HEK293 (cell line): ENCODE measurements at regions not wholly inside any gene's neighbourhood (a gene's known extent, or its start where the extent isn't known, plus 50 kb on each side); places are given as distances from the start of the nearest gene placed in this dataset.

Experiments used
- CTCF ChIA-PET: fragments of 350-600 bp; formaldehyde crosslinking; extraction: SDS; loops from one replicate; lab custom pipeline; 2021; ENCODE audit warnings: antibody characterized with exemption; lab: Yijun Ruan, JAX
- POLR2A ChIA-PET: fragments of 300-600 bp; formaldehyde crosslinking; extraction: SDS; loops from one replicate; lab custom pipeline; 2020; ENCODE audit warnings: antibody characterized with exemption, inconsistent platforms; lab: Yijun Ruan, JAX
- H3K27ac ChIP-seq: fragments of 200-500 bp; sonication (Bioruptor generic); 2 replicates; pipeline ENCODE4 v1.5.1; 2014; ENCODE audit warnings: low read depth, low read length, control low read depth, inconsistent platforms; ENCODE audit errors: extremely low read depth
- H3K36me3 ChIP-seq, 2 experiments: fragments of 200-500 bp in 1 of 2; sonication (Bioruptor generic) in 1 of 2; 1 replicate in 1 of 2; 2 replicates in 1 of 2; pipeline ENCODE4 v1.5.1; 2014 to 2017; ENCODE audit warnings: inconsistent platforms in 2 of 2, low read length in 2 of 2; ENCODE audit not compliant: control insufficient read depth in 2 of 2, insufficient read depth in 1 of 2
- H3K4me1 ChIP-seq: fragments of 200-500 bp; sonication (Bioruptor generic); 2 replicates; pipeline ENCODE4 v1.5.1; 2014; ENCODE audit warnings: mild to moderate bottlenecking, low read length, inconsistent platforms; ENCODE audit not compliant: control insufficient read depth, insufficient read depth
- H3K4me3 ChIP-seq: 2 replicates; pipeline ENCODE4 v1.5.1; 2011; ENCODE audit warnings: low read depth, mild to moderate bottlenecking, control low read depth, low read length, moderate library complexity
- H3K9me3 ChIP-seq: fragments of 200-500 bp; sonication (Bioruptor generic); 2 replicates; pipeline ENCODE4 v1.5.1; 2014; ENCODE audit warnings: low read depth, low read length, inconsistent platforms; ENCODE audit not compliant: control insufficient read depth, insufficient read depth
- ATF2 ChIP-seq: fragments of 450-650 bp; formaldehyde crosslinking; IDR thresholded peaks from 2 replicates; pipeline ENCODE4 v1.5.1; 2016; ENCODE audit warnings: missing biosample characterization, missing genetic modification characterization, low read depth
- BCL11B ChIP-seq: fragments of 450-650 bp; formaldehyde crosslinking; IDR thresholded peaks from 2 replicates; pipeline ENCODE4 v1.5.1; 2016; ENCODE audit warnings: low read depth, missing biosample characterization, missing genetic modification characterization
- FEZF1 ChIP-seq: fragments of 450-650 bp; formaldehyde crosslinking; IDR thresholded peaks from 2 replicates; pipeline ENCODE4 v1.5.1; 2016; ENCODE audit warnings: missing biosample characterization, missing genetic modification characterization
- GLI2 ChIP-seq: fragments of 450-650 bp; formaldehyde crosslinking; IDR thresholded peaks from 2 replicates; pipeline ENCODE4; 2017; ENCODE audit warnings: missing biosample characterization, missing genetic modification characterization, low read depth, borderline replicate concordance
- HOXC10 ChIP-seq: sonication (generic); formaldehyde crosslinking; IDR thresholded peaks from 2 replicates; pipeline ENCODE4 v1.8.1; 2023; ENCODE audit warnings: mild to moderate bottlenecking, missing genetic modification reagents
- ZBTB11 ChIP-seq: fragments of 450-650 bp; formaldehyde crosslinking; conservative IDR thresholded peaks from 2 replicates; pipeline ENCODE4 v1.5.1; 2016; ENCODE audit warnings: low read depth, missing biosample characterization, missing genetic modification characterization
- ZBTB8A ChIP-seq: fragments of 450-650 bp; formaldehyde crosslinking; IDR thresholded peaks from 2 replicates; pipeline ENCODE4 v1.5.1; 2016; ENCODE audit warnings: missing biosample characterization, missing genetic modification characterization
- ZFP69B ChIP-seq: fragments of 450-650 bp; formaldehyde crosslinking; IDR thresholded peaks from 2 replicates; pipeline ENCODE4 v1.5.1; 2016; ENCODE audit warnings: missing biosample characterization, missing genetic modification characterization
- ZNF114 ChIP-seq: fragments of 450-650 bp; formaldehyde crosslinking; IDR thresholded peaks from 2 replicates; pipeline ENCODE4 v1.5.0; 2017; ENCODE audit warnings: missing biosample characterization, missing genetic modification characterization
- ZNF140 ChIP-seq: fragments of 450-650 bp; formaldehyde crosslinking; IDR thresholded peaks from 2 replicates; pipeline ENCODE4 v1.5.1; 2016; ENCODE audit warnings: missing biosample characterization, missing genetic modification characterization
- ZNF155 ChIP-seq: fragments of 450-650 bp; formaldehyde crosslinking; IDR thresholded peaks from 2 replicates; pipeline ENCODE4 v1.5.1; 2016; ENCODE audit warnings: missing biosample characterization, missing genetic modification characterization
- ZNF23 ChIP-seq: fragments of 450-650 bp; formaldehyde crosslinking; IDR thresholded peaks from 2 replicates; pipeline ENCODE4 v1.5.1; 2016; ENCODE audit warnings: missing biosample characterization, missing genetic modification characterization, borderline replicate concordance
- ZNF311 ChIP-seq: fragments of 450-650 bp; formaldehyde crosslinking; IDR thresholded peaks from 2 replicates; pipeline ENCODE4 v1.5.1; 2017; ENCODE audit warnings: missing biosample characterization, missing genetic modification characterization, borderline replicate concordance
- ZNF416 ChIP-seq: fragments of 450-650 bp; formaldehyde crosslinking; IDR thresholded peaks from 2 replicates; pipeline ENCODE4 v1.5.1; 2016; ENCODE audit warnings: missing biosample characterization, missing genetic modification characterization
- ZNF513 ChIP-seq: fragments of 450-650 bp; IDR thresholded peaks from 2 replicates; pipeline ENCODE4 v1.5.1; 2018; ENCODE audit warnings: missing biosample characterization, missing genetic modification characterization
- ZNF518A ChIP-seq: fragments of 450-650 bp; formaldehyde crosslinking; conservative IDR thresholded peaks from 2 replicates; pipeline ENCODE4 v1.5.1; 2016; ENCODE audit warnings: low read depth, missing biosample characterization, missing genetic modification characterization
- ZNF529 ChIP-seq: fragments of 450-650 bp; formaldehyde crosslinking; IDR thresholded peaks from 2 replicates; pipeline ENCODE4 v1.5.1; 2017; ENCODE audit warnings: missing genetic modification characterization, missing biosample characterization; ENCODE audit not compliant: insufficient replicate concordance
- ZNF600 ChIP-seq: fragments of 450-650 bp; formaldehyde crosslinking; IDR thresholded peaks from 2 replicates; pipeline ENCODE4 v1.5.1; 2016; ENCODE audit warnings: missing biosample characterization, missing genetic modification characterization
- ZNF621 ChIP-seq: fragments of 450-650 bp; formaldehyde crosslinking; IDR thresholded peaks from 2 replicates; pipeline ENCODE4 v1.5.1; 2017; ENCODE audit warnings: missing biosample characterization, missing genetic modification characterization
- ZNF645 ChIP-seq: fragments of 450-650 bp; formaldehyde crosslinking; IDR thresholded peaks from 2 replicates; pipeline ENCODE4; 2016; ENCODE audit warnings: missing biosample characterization, missing genetic modification characterization
- ZNF658 ChIP-seq: fragments of 450-650 bp; formaldehyde crosslinking; IDR thresholded peaks from 2 replicates; pipeline ENCODE4; 2016; ENCODE audit warnings: missing biosample characterization, missing genetic modification characterization
- ZNF785 ChIP-seq: fragments of 450-650 bp; formaldehyde crosslinking; IDR thresholded peaks from 2 replicates; pipeline ENCODE4 v1.5.1; 2016; ENCODE audit warnings: missing biosample characterization, missing genetic modification characterization
- ZNF791 ChIP-seq: fragments of 450-650 bp; formaldehyde crosslinking; IDR thresholded peaks from 2 replicates; pipeline ENCODE4 v1.5.1; 2016; ENCODE audit warnings: missing biosample characterization, missing genetic modification characterization
- ZSCAN18 ChIP-seq: fragments of 450-650 bp; formaldehyde crosslinking; IDR thresholded peaks from 2 replicates; pipeline ENCODE4 v1.5.1; 2016; ENCODE audit warnings: missing biosample characterization, missing genetic modification characterization

GRCh38 chr9:105864248-105864898 is 170.0 kb downstream of the TMEM38B start (continued):
- TF ChIP-seq ZNF518A (tag by site-specific recombination) (peak; percentile 40; the same call in 1 of the 2 replicates), ATF2 (tag by site-specific recombination) (0 out of 2 replicates have a peak, but pooled peaks have one; percentile 17)

- CTCF ChIA-PET, result interaction anchor here (0.8 to 2.2 kb wide), 2 partner anchors 19 to 23 kb away, joined by 3 to 4 read pairs; no protein-coding TSS in a partner anchor
- H3K4me1 ChIP-seq, result no peaks in the 10 kb centered on the region
- POLR2A ChIA-PET, result no interaction called here
Measured at GRCh38 chr9:105865285-105865684, 170.9 kb downstream of the TMEM38B start.

GRCh38 chr9:105871540-105871939 is 177.2 kb downstream of the TMEM38B start:
- ChIA-PET POLR2A (no interaction called here), CTCF (interaction anchor here (2.1 kb wide), 1 partner anchor 10 kb away, joined by 13 read pairs; no protein-coding TSS in a partner anchor)
- H3K27ac ChIP-seq, result no peak overlapping the region
- no peaks in the 10 kb centered on the region for H3K36me3 ChIP-seq
- no peak overlapping the region for H3K4me3 ChIP-seq
- no peaks in the 10 kb centered on the region for H3K9me3 ChIP-seq
- no peaks in the 10 kb centered on the region for H3K4me1 ChIP-seq
- TF ChIP-seq ZNF513 (tag by site-specific recombination), result no peak
- no peak for TF ChIP-seq ZBTB11 (tag by site-specific recombination)
- TF ChIP-seq ZNF658 (tag by site-specific recombination), result no peak
- no peak for TF ChIP-seq ZNF155 (tag by site-specific recombination)
- TF ChIP-seq ZNF621 (tag by site-specific recombination), result no peak
- TF ChIP-seq ZNF114, result no peak

More at GRCh38 chr9:105865285-105865684, 170.9 kb downstream of the TMEM38B start:
- Histone ChIP-seq H3K9me3 (no peaks in the 10 kb centered on the region), H3K27ac (no peak overlapping the region), H3K36me3 (no peaks in the 10 kb centered on the region), H3K4me3 (no peak overlapping the region)
- TF ChIP-seq GLI2 (tag by site-specific recombination) (no peak), ZFP69B (tag by site-specific recombination) (no peak), ZNF600 (tag by site-specific recombination) (no peak), HOXC10 (no peak), ZNF791 (no peak), ZNF785 (no peak), ZNF311 (tag by site-specific recombination) (no peak), BCL11B (tag by site-specific recombination) (no peak), FEZF1 (no peak), ZBTB8A (no peak), ZNF23 (no peak), ZNF140 (tag by site-specific recombination) (no peak), ZSCAN18 (tag by site-specific recombination) (no peak), ZNF645 (tag by site-specific recombination) (no peak), ZNF529 (tag by site-specific recombination) (no peak), ZNF416 (tag by site-specific recombination) (no peak)
